Activated CD4-positive, alpha-beta T cell treated with anti-CD3 and anti-CD28 coated beads, Interleukin-2, amount 50 U/mL, for 48 hours (primary cell): ENCODE measurements at regions not wholly inside any gene's neighbourhood (a gene's known extent, or its start where the extent isn't known, plus 50 kb on each side); places are given as distances from the start of the nearest gene placed in this dataset.

ENCODE experiments used
- DNase-seq, 2 experiments: peaks; one replicate each; pipeline ENCODE4 v3.0.0-alpha.2; 2020

- no peak for DNase-seq
Observed at GRCh38 chr3:59443618-59444293, 393.9 kb upstream of the CFAP20DC start.

- no peak for DNase-seq
Observed at GRCh38 chr3:59442046-59442445, 392.2 kb upstream of the CFAP20DC start.

- no peak for DNase-seq
Observed at GRCh38 chr3:59440285-59441028, 390.6 kb upstream of the CFAP20DC start.

- no peak for DNase-seq
Observed at GRCh38 chr3:59438492-59438891, 388.7 kb upstream of the CFAP20DC start.

- no peak for DNase-seq
Observed at GRCh38 chr3:59436164-59436958, 386.5 kb upstream of the CFAP20DC start.

- no peak for DNase-seq
Observed at GRCh38 chr3:59433546-59433945, 383.7 kb upstream of the CFAP20DC start.

GRCh38 chr3:59432665-59433064 is 382.8 kb upstream of the CFAP20DC start:
- no peak for DNase-seq

- no peak for DNase-seq
Observed at GRCh38 chr3:59430341-59430740, 380.5 kb upstream of the CFAP20DC start.

GRCh38 chr3:59429198-59429597 is 379.4 kb upstream of the CFAP20DC start:
- DNase-seq, result no peak

- DNase-seq, result no peak
Observed at GRCh38 chr3:59426821-59427565, 377.2 kb upstream of the CFAP20DC start.

GRCh38 chr3:59425942-59426341 is 376.1 kb upstream of the CFAP20DC start:
- DNase-seq, result peak; percentile 38 to 54

- DNase-seq, result no peak
Observed at GRCh38 chr3:59425371-59425770, 375.5 kb upstream of the CFAP20DC start.

- no peak for DNase-seq
Observed at GRCh38 chr3:59424268-59425010, 374.6 kb upstream of the CFAP20DC start.

- no peak for DNase-seq
Observed at GRCh38 chr3:59423707-59424106, 373.9 kb upstream of the CFAP20DC start.

GRCh38 chr3:59422312-59422711 is 372.5 kb upstream of the CFAP20DC start:
- DNase-seq, result no peak

GRCh38 chr3:59418836-59419235 is 369.0 kb upstream of the CFAP20DC start:
- no peak for DNase-seq

GRCh38 chr3:59412516-59412915 is 362.7 kb upstream of the CFAP20DC start:
- DNase-seq, result no peak

- DNase-seq, result no peak
Observed at GRCh38 chr3:59411694-59412093, 361.9 kb upstream of the CFAP20DC start.

- no peak for DNase-seq
Observed at GRCh38 chr3:59411186-59411585, 361.4 kb upstream of the CFAP20DC start.

- DNase-seq, result no peak
Observed at GRCh38 chr3:59408047-59408624, 358.3 kb upstream of the CFAP20DC start.

GRCh38 chr3:59407425-59407824 is 357.6 kb upstream of the CFAP20DC start:
- DNase-seq, result no peak

GRCh38 chr3:59406943-59407342 is 357.1 kb upstream of the CFAP20DC start:
- no peak for DNase-seq
